IMR-90 (cell line): ENCODE measurements at regions not wholly inside any gene's neighbourhood (a gene's known extent, or its start where the extent isn't known, plus 50 kb on each side); places are given as distances from the start of the nearest gene placed in this dataset.

ENCODE experiments used
- BHLHE40 ChIP-seq: fragments of 150-350 bp; IDR thresholded peaks from 2 replicates; pipeline ENCODE4 v1.6.1; 2016; ENCODE audit warnings: mild to moderate bottlenecking, low read depth, low read length
- MAFK ChIP-seq: IDR thresholded peaks from 2 replicates; pipeline ENCODE4 v1.6.1; 2012; ENCODE audit warnings: low read depth, low read length, improper control_type of control experiment
- MAZ ChIP-seq: IDR thresholded peaks from 2 replicates; pipeline ENCODE4 v1.6.1; 2012; ENCODE audit warnings: low read depth, mild to moderate bottlenecking, low read length, improper control_type of control experiment, moderate library complexity, borderline replicate concordance
- POLR2A ChIP-seq: IDR thresholded peaks from 2 replicates; pipeline ENCODE4 v1.6.1; 2012; ENCODE audit warnings: mild to moderate bottlenecking, low read depth, low read length
- RAD21 ChIP-seq: IDR thresholded peaks from 2 replicates; pipeline ENCODE4 v1.6.1; 2012; ENCODE audit warnings: low read length, improper control_type of control experiment
- SMC3 ChIP-seq: fragments of 150-350 bp; IDR thresholded peaks from 2 replicates; pipeline ENCODE4 v1.6.1; 2016; ENCODE audit warnings: low read depth, mild to moderate bottlenecking, antibody characterized with exemption, low read length, moderate library complexity
- TF ChIP-seq, protein P1 (sequence below): conservative IDR thresholded peaks from 2 replicates; pipeline ENCODE4 v1.5.1; 2012; ENCODE audit warnings: mild to moderate bottlenecking, low read depth, low read length, improper control_type of control experiment
- TF ChIP-seq, protein P2 (sequence below): fragments of 150-350 bp; IDR thresholded peaks from 2 replicates; pipeline ENCODE4 v1.6.1; 2017; ENCODE audit warnings: mild to moderate bottlenecking, antibody characterized with exemption, low read length, low read depth

DNA sequence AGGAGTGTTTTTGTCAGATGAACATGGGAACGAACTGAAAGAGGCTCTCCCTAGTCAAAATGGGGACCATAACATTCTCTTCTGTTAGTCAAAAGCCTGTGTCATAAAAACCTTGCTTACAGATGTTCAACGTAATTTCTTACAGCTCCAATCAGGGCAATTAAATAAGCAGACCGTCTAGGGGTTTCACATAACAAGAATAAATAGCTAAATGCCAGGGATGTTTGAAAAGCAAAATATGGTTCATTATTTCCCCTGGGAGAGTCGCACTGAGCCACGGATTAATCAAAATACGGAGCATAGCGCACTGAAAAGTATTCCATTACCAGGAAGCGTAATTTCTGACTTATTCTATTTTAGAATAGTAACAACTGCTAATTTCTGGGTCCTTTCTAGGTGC lies 63.7 kb upstream of the MRI1 start:
- TF ChIP-seq, protein P1, sequence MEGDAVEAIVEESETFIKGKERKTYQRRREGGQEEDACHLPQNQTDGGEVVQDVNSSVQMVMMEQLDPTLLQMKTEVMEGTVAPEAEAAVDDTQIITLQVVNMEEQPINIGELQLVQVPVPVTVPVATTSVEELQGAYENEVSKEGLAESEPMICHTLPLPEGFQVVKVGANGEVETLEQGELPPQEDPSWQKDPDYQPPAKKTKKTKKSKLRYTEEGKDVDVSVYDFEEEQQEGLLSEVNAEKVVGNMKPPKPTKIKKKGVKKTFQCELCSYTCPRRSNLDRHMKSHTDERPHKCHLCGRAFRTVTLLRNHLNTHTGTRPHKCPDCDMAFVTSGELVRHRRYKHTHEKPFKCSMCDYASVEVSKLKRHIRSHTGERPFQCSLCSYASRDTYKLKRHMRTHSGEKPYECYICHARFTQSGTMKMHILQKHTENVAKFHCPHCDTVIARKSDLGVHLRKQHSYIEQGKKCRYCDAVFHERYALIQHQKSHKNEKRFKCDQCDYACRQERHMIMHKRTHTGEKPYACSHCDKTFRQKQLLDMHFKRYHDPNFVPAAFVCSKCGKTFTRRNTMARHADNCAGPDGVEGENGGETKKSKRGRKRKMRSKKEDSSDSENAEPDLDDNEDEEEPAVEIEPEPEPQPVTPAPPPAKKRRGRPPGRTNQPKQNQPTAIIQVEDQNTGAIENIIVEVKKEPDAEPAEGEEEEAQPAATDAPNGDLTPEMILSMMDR, result no peak
- no peak for TF ChIP-seq MAFK
- TF ChIP-seq SMC3, result no peak
- TF ChIP-seq MAZ, result no peak
- no peak for TF ChIP-seq POLR2A
- no peak for TF ChIP-seq BHLHE40
- TF ChIP-seq, protein P2, sequence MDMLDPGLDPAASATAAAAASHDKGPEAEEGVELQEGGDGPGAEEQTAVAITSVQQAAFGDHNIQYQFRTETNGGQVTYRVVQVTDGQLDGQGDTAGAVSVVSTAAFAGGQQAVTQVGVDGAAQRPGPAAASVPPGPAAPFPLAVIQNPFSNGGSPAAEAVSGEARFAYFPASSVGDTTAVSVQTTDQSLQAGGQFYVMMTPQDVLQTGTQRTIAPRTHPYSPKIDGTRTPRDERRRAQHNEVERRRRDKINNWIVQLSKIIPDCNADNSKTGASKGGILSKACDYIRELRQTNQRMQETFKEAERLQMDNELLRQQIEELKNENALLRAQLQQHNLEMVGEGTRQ, result no peak
- no peak for TF ChIP-seq RAD21
